IMR-90 (cell line): ENCODE measurements at regions not wholly inside any gene's neighbourhood (a gene's known extent, or its start where the extent isn't known, plus 50 kb on each side); places are given as distances from the start of the nearest gene placed in this dataset.

ENCODE experiments used
- ATAC-seq: fragments of 200-7000 bp; cut with Tn5 transposase; 2 replicates; pipeline ENCODE4 v1.9.1; 2020; ENCODE audit warnings: low read depth, mild to moderate bottlenecking, moderate library complexity
- BruUV-seq: library from RNA; stranded (reverse); fragments of 400-500 nt; replicated peaks from 2 replicates; lab custom pipeline; 2021; lab: Mats Ljungman, UMichigan
- CTCF ChIA-PET: fragments of 300-600 bp; formaldehyde crosslinking; extraction: SDS; loops from one replicate; lab custom pipeline; 2021; ENCODE audit warnings: antibody characterized with exemption; lab: Yijun Ruan, JAX
- POLR2A ChIA-PET: fragments of 300-600 bp; sonication (Branson Sonifier 250); formaldehyde crosslinking; loops from one replicate; lab custom pipeline; 2022; ENCODE audit warnings: antibody characterized with exemption; ENCODE audit not compliant: unreplicated experiment; lab: Charles Lee
- DNase-seq: peaks from one replicate; pipeline ENCODE4 v3.0.0; 2013
- H2AFZ ChIP-seq: replicated peaks from 2 replicates; pipeline ENCODE3; 2013; ENCODE audit warnings: low read length, mild to moderate bottlenecking; ENCODE audit not compliant: poor library complexity
- H2AK5ac ChIP-seq: 2 replicates; pipeline ENCODE4 v1.6.1; 2013; ENCODE audit warnings: low read depth, low read length, inconsistent platforms
- H2AK9ac ChIP-seq: replicated peaks from 2 replicates; pipeline ENCODE3; 2013; ENCODE audit warnings: mild to moderate bottlenecking, low read depth, low read length, moderate library complexity; ENCODE audit not compliant: poor library complexity
- H2BK120ac ChIP-seq: 2 replicates; pipeline ENCODE4 v1.6.1; 2013; ENCODE audit warnings: low read depth, low read length, inconsistent platforms
- H2BK15ac ChIP-seq: 3 replicates; pipeline ENCODE4 v1.6.1; 2013; ENCODE audit warnings: low read depth, low read length, inconsistent platforms
- H2BK20ac ChIP-seq: 2 replicates; pipeline ENCODE4 v1.6.1; 2013; ENCODE audit warnings: low read depth, mild to moderate bottlenecking, inconsistent platforms, low read length, moderate library complexity
- H2BK5ac ChIP-seq: 2 replicates; pipeline ENCODE4 v1.6.1; 2013; ENCODE audit warnings: mild to moderate bottlenecking, low read depth, low read length, inconsistent platforms; ENCODE audit not compliant: poor library complexity, severe bottlenecking
- H3K14ac ChIP-seq: replicated peaks from 2 replicates; pipeline ENCODE4 v1.6.1; 2013; ENCODE audit warnings: low read depth, low read length, inconsistent platforms
- H3K18ac ChIP-seq: 2 replicates; pipeline ENCODE4 v1.6.1; 2013; ENCODE audit warnings: low read depth, low read length, control low read depth
- H3K23ac ChIP-seq: 2 replicates; pipeline ENCODE4 v1.6.1; 2013; ENCODE audit warnings: low read depth, low read length, inconsistent platforms
- H3K27ac ChIP-seq: 2 replicates; pipeline ENCODE4 v1.5.1; 2013; ENCODE audit warnings: mild to moderate bottlenecking, control low read depth, low read length; ENCODE audit not compliant: insufficient read depth
- H3K27me3 ChIP-seq: 2 replicates; pipeline ENCODE4 v1.6.1; 2013; ENCODE audit warnings: low read length; ENCODE audit not compliant: control insufficient read depth, insufficient read depth
- H3K36me3 ChIP-seq: 2 replicates; pipeline ENCODE4 v1.6.1; 2013; ENCODE audit warnings: low read length, mixed read lengths; ENCODE audit not compliant: control insufficient read depth, insufficient read depth
- H3K4ac ChIP-seq: 2 replicates; pipeline ENCODE4 v1.6.1; 2013; ENCODE audit warnings: low read depth, low read length, inconsistent platforms
- H3K4me1 ChIP-seq: 2 replicates; pipeline ENCODE4 v1.6.1; 2013; ENCODE audit warnings: low read length, mixed read lengths; ENCODE audit not compliant: control insufficient read depth, insufficient read depth
- H3K4me2 ChIP-seq: 2 replicates; pipeline ENCODE4 v1.6.1; 2013; ENCODE audit warnings: low read depth, mild to moderate bottlenecking, control low read depth, low read length, moderate library complexity
- H3K4me3 ChIP-seq: 2 replicates; pipeline ENCODE4 v1.5.1; 2013; ENCODE audit warnings: low read depth, mild to moderate bottlenecking, control low read depth, low read length, moderate library complexity; ENCODE audit not compliant: insufficient read depth
- H3K56ac ChIP-seq: 2 replicates; pipeline ENCODE4 v1.6.1; 2013; ENCODE audit warnings: low read length, inconsistent platforms; ENCODE audit not compliant: insufficient read depth; ENCODE audit errors: extremely low read depth
- H3K79me1 ChIP-seq, 2 experiments: 2 replicates each; pipeline ENCODE4 v1.6.1; 2013; ENCODE audit warnings: low read length in 2 of 2, inconsistent platforms in 1 of 2, low read depth in 1 of 2
- H3K9ac ChIP-seq: 2 replicates; pipeline ENCODE4 v1.6.1; 2013; ENCODE audit warnings: low read depth, low read length, control low read depth
- H3K9me1 ChIP-seq: 2 replicates; pipeline ENCODE4 v1.6.1; 2013; ENCODE audit warnings: low read length, inconsistent platforms; ENCODE audit not compliant: insufficient read depth
- H3K9me3 ChIP-seq: 2 replicates; pipeline ENCODE4 v1.6.1; 2013; ENCODE audit warnings: low read length; ENCODE audit not compliant: control insufficient read depth, insufficient read depth
- H4K20me1 ChIP-seq: 2 replicates; pipeline ENCODE4 v1.6.1; 2013; ENCODE audit warnings: low read length, inconsistent platforms; ENCODE audit not compliant: insufficient read depth
- H4K5ac ChIP-seq: 2 replicates; pipeline ENCODE4 v1.6.1; 2013; ENCODE audit warnings: mild to moderate bottlenecking, low read depth, low read length, control low read depth
- H4K8ac ChIP-seq, 2 experiments: 2 replicates each; pipeline ENCODE4 v1.6.1; 2013; ENCODE audit warnings: low read depth in 2 of 2, low read length in 2 of 2, control low read depth in 1 of 2, inconsistent platforms in 1 of 2
- H4K91ac ChIP-seq: 2 replicates; pipeline ENCODE4 v1.6.1; 2013; ENCODE audit warnings: low read depth, low read length, inconsistent platforms; ENCODE audit not compliant: insufficient read depth
- MAFK ChIP-seq: IDR thresholded peaks from 2 replicates; pipeline ENCODE4 v1.6.1; 2012; ENCODE audit warnings: low read depth, low read length, improper control_type of control experiment
- WGBS, 2 experiments: methylation state at CpG; one replicate each; pipeline versions ENCODE4 v1.1.5 to v1.1.7; 2013; ENCODE audit warnings: missing lambda C conversion rate in 2 of 2; ENCODE audit not compliant: insufficient read length in 1 of 2; ENCODE audit errors: extremely low coverage in 2 of 2; 5-methylcytosine and 5-hydroxymethylcytosine counted together
- dilution Hi-C: fragments of 300-500 bp; cut with HindIII; formaldehyde crosslinking; loops from one replicate; pipeline ENCODE4 v1.14.3; 2018; ENCODE audit warnings: low sequenced_read_pairs; ENCODE audit not compliant: unreplicated experiment
- in situ Hi-C: fragments of 300-500 bp; cut with MboI; formaldehyde crosslinking; loops from 3 replicates; pipeline ENCODE4 v1.14.3; 2019; ENCODE audit warnings: low sequenced_read_pairs, inconsistent platforms, mixed read lengths
- intact Hi-C: fragments of 100-400 bp; cut with micrococcal nuclease; formaldehyde crosslinking; loops from 2 replicates; pipeline ENCODE4 v1.10.0; 2022
- TF ChIP-seq, protein P1 (sequence below): fragments of 150-350 bp; IDR thresholded peaks from 2 replicates; pipeline ENCODE4 v1.6.1; 2016; ENCODE audit warnings: low read depth, mild to moderate bottlenecking, low read length, moderate library complexity, borderline replicate concordance

- WGBS, 2 experiments: 42% methylated on average over 2 of the region's 7 CpGs; no CpG with 5 or more reads in 1 of the 2 experiments
- no TSS peak for BruUV-seq
- ChIA-PET CTCF (no interaction called here), POLR2A (no interaction called here)
- H3K9me3 ChIP-seq: peaks cover 5% of the 10 kb centered on the region; the same call in 1 of the 2 replicates
- H3K9me1 ChIP-seq: no peaks in the 10 kb centered on the region
- DNase-seq (no peak), ATAC-seq (no peak; the same call in 1 of the 2 replicates)
- dilution Hi-C loops: no loop called here
- H2AK5ac ChIP-seq: no peak overlapping the region
- TF ChIP-seq, protein P1, sequence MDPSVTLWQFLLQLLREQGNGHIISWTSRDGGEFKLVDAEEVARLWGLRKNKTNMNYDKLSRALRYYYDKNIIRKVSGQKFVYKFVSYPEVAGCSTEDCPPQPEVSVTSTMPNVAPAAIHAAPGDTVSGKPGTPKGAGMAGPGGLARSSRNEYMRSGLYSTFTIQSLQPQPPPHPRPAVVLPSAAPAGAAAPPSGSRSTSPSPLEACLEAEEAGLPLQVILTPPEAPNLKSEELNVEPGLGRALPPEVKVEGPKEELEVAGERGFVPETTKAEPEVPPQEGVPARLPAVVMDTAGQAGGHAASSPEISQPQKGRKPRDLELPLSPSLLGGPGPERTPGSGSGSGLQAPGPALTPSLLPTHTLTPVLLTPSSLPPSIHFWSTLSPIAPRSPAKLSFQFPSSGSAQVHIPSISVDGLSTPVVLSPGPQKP: no peak
- TF ChIP-seq MAFK: no peak
- H2BK5ac ChIP-seq: no peak overlapping the region
- no peak overlapping the region for H3K9ac ChIP-seq
- no peak overlapping the region for H2BK120ac ChIP-seq
- H2AFZ ChIP-seq: no peak overlapping the region
- H3K79me1 ChIP-seq: no peaks in the 10 kb centered on the region
- H3K23ac ChIP-seq: no peak overlapping the region
- H3K4me1 ChIP-seq: no peaks in the 10 kb centered on the region
- H2BK15ac ChIP-seq: no peak overlapping the region
- H3K27ac ChIP-seq: no peak overlapping the region
- no peaks in the 10 kb centered on the region for H3K27me3 ChIP-seq
- no peak overlapping the region for H3K4ac ChIP-seq
- no peak overlapping the region for H3K4me3 ChIP-seq
- no peaks in the 10 kb centered on the region for H4K20me1 ChIP-seq
- no peak overlapping the region for H2AK9ac ChIP-seq
- H4K91ac ChIP-seq: no peak overlapping the region
- in situ Hi-C loops: no loop called here
- H3K56ac ChIP-seq: no peak overlapping the region
- H2BK20ac ChIP-seq: no peak overlapping the region
- H3K18ac ChIP-seq: no peak overlapping the region
- H4K8ac ChIP-seq: no peak overlapping the region
- intact Hi-C loops: no loop called here
- no peak overlapping the region for H4K5ac ChIP-seq
- H3K4me2 ChIP-seq: no peak overlapping the region
- no peak overlapping the region for H3K14ac ChIP-seq
- H3K36me3 ChIP-seq: no peaks in the 10 kb centered on the region
These were observed 287.4 kb upstream of the ZP4 start for GRCh38 chr1:238177960-238178645.
